ENCODE measurements at regions not wholly inside any gene's neighbourhood (a gene's known extent, or its start where the extent isn't known, plus 50 kb on each side); places are given as distances from the start of the nearest gene placed in this dataset.

GRCh38 chr15:35813573-35813972 is 267.6 kb upstream of the DPH6 start:
- no peak overlapping the region for H3K27ac ChIP-seq
- TF ChIP-seq CTCF (conservative IDR thresholded peaks at IDR 0.05): no peak

GRCh38 chr15:35818846-35819245 is 272.9 kb upstream of the DPH6 start:
- H3K27ac ChIP-seq: no peak overlapping the region
- TF ChIP-seq CTCF (conservative IDR thresholded peaks at IDR 0.05): no peak
- no peak for TF ChIP-seq ZFX (IDR thresholded peaks at IDR 0.05)

GRCh38 chr15:35822153-35822552 is 276.2 kb upstream of the DPH6 start:
- TF ChIP-seq ZFX (IDR thresholded peaks at IDR 0.05) (no peak), CTCF (conservative IDR thresholded peaks at IDR 0.05) (no peak)
- no peak overlapping the region for H3K27ac ChIP-seq

- H3K27ac ChIP-seq: no peak overlapping the region
- TF ChIP-seq CTCF (conservative IDR thresholded peaks at IDR 0.05) (no peak), ZFX (IDR thresholded peaks at IDR 0.05) (no peak)
Measured at GRCh38 chr15:35827141-35827540, 281.2 kb upstream of the DPH6 start.

GRCh38 chr15:35827911-35828310 is 281.9 kb upstream of the DPH6 start:
- TF ChIP-seq CTCF (conservative IDR thresholded peaks at IDR 0.05): no peak
- no peak for TF ChIP-seq ZFX (IDR thresholded peaks at IDR 0.05)

GRCh38 chr15:35833581-35833980 is 287.6 kb upstream of the DPH6 start:
- H3K27ac ChIP-seq: no peak overlapping the region
- TF ChIP-seq CTCF (conservative IDR thresholded peaks at IDR 0.05) (no peak), ZFX (IDR thresholded peaks at IDR 0.05) (no peak)

More at GRCh38 chr15:35827911-35828310, 281.9 kb upstream of the DPH6 start:
- no peak overlapping the region for H3K27ac ChIP-seq

GRCh38 chr15:35834216-35834830 is 288.4 kb upstream of the DPH6 start:
- no peak overlapping the region for H3K27ac ChIP-seq
- TF ChIP-seq CTCF (conservative IDR thresholded peaks at IDR 0.05) (no peak), ZFX (IDR thresholded peaks at IDR 0.05) (no peak)

All from C4-2B (cell line).